IMR-90 (cell line): ENCODE measurements at regions not wholly inside any gene's neighbourhood (a gene's known extent, or its start where the extent isn't known, plus 50 kb on each side); places are given as distances from the start of the nearest gene placed in this dataset.

Experiments
- CEBPB ChIP-seq: IDR thresholded peaks from 2 replicates; pipeline ENCODE4 v1.6.1; 2012; ENCODE audit warnings: low read depth, low read length, improper control_type of control experiment
- MAFK ChIP-seq: IDR thresholded peaks from 2 replicates; pipeline ENCODE4 v1.6.1; 2012; ENCODE audit warnings: low read depth, low read length, improper control_type of control experiment
- POLR2A ChIP-seq: IDR thresholded peaks from 2 replicates; pipeline ENCODE4 v1.6.1; 2012; ENCODE audit warnings: mild to moderate bottlenecking, low read depth, low read length
- RAD21 ChIP-seq: IDR thresholded peaks from 2 replicates; pipeline ENCODE4 v1.6.1; 2012; ENCODE audit warnings: low read length, improper control_type of control experiment
- SMC3 ChIP-seq: fragments of 150-350 bp; IDR thresholded peaks from 2 replicates; pipeline ENCODE4 v1.6.1; 2016; ENCODE audit warnings: low read depth, mild to moderate bottlenecking, antibody characterized with exemption, low read length, moderate library complexity
- TF ChIP-seq, protein P1 (sequence below): conservative IDR thresholded peaks from 2 replicates; pipeline ENCODE4 v1.5.1; 2012; ENCODE audit warnings: mild to moderate bottlenecking, low read depth, low read length, improper control_type of control experiment
- TF ChIP-seq, protein P2 (sequence below): fragments of 150-350 bp; IDR thresholded peaks from 2 replicates; pipeline ENCODE4 v1.6.1; 2017; ENCODE audit warnings: mild to moderate bottlenecking, antibody characterized with exemption, low read length, low read depth

GRCh38 chr2:217739741-217740140 lies 263.1 kb downstream of the TNS1 start:
- TF ChIP-seq, protein P1, sequence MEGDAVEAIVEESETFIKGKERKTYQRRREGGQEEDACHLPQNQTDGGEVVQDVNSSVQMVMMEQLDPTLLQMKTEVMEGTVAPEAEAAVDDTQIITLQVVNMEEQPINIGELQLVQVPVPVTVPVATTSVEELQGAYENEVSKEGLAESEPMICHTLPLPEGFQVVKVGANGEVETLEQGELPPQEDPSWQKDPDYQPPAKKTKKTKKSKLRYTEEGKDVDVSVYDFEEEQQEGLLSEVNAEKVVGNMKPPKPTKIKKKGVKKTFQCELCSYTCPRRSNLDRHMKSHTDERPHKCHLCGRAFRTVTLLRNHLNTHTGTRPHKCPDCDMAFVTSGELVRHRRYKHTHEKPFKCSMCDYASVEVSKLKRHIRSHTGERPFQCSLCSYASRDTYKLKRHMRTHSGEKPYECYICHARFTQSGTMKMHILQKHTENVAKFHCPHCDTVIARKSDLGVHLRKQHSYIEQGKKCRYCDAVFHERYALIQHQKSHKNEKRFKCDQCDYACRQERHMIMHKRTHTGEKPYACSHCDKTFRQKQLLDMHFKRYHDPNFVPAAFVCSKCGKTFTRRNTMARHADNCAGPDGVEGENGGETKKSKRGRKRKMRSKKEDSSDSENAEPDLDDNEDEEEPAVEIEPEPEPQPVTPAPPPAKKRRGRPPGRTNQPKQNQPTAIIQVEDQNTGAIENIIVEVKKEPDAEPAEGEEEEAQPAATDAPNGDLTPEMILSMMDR: no peak
- TF ChIP-seq MAFK: no peak
- TF ChIP-seq, protein P2, sequence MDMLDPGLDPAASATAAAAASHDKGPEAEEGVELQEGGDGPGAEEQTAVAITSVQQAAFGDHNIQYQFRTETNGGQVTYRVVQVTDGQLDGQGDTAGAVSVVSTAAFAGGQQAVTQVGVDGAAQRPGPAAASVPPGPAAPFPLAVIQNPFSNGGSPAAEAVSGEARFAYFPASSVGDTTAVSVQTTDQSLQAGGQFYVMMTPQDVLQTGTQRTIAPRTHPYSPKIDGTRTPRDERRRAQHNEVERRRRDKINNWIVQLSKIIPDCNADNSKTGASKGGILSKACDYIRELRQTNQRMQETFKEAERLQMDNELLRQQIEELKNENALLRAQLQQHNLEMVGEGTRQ: no peak
- no peak for TF ChIP-seq CEBPB
- no peak for TF ChIP-seq POLR2A
- TF ChIP-seq RAD21: no peak
- no peak for TF ChIP-seq SMC3
